ENCODE measurements at regions not wholly inside any gene's neighbourhood (a gene's known extent, or its start where the extent isn't known, plus 50 kb on each side); places are given as distances from the start of the nearest gene placed in this dataset.

DNA sequence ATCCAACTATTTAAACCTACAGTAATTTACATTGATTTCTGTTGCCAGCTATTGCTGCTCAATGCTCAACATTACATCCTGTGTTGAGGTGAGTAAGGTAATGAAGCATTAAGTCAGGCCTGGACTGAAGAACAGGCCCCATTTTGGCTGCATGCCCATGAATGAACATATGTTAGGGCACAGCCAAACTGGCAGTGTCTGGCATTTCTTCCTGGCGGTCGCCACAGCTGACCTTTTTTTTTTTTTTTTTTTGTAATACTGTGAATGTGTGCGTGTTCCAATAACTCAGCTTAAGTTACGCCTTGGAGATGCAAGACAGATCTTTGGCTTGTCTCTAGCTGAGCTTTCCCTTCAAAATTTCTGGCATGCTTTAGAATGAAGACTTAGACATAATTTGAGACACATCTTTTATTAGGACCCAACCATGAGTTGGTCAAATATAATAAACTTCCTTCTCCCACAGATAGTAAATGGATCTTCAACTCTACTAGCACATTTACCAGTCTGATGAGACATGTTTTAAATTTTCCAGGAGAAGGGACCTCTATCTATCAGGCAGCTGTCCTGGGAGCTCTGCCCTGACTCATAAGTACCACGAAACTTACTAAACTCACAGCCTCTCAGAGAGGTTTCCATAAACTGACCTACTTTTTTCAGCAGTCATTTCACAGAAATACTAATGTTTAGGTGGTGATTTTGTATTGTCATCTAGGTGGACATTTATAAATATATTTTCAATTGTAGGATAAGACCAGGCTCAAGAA lies 341.1 kb upstream of the RUNX1 start:
- TF ChIP-seq, protein P1, sequence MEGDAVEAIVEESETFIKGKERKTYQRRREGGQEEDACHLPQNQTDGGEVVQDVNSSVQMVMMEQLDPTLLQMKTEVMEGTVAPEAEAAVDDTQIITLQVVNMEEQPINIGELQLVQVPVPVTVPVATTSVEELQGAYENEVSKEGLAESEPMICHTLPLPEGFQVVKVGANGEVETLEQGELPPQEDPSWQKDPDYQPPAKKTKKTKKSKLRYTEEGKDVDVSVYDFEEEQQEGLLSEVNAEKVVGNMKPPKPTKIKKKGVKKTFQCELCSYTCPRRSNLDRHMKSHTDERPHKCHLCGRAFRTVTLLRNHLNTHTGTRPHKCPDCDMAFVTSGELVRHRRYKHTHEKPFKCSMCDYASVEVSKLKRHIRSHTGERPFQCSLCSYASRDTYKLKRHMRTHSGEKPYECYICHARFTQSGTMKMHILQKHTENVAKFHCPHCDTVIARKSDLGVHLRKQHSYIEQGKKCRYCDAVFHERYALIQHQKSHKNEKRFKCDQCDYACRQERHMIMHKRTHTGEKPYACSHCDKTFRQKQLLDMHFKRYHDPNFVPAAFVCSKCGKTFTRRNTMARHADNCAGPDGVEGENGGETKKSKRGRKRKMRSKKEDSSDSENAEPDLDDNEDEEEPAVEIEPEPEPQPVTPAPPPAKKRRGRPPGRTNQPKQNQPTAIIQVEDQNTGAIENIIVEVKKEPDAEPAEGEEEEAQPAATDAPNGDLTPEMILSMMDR (IDR thresholded peaks at IDR 0.05): no peak
- TF ChIP-seq POLR2A (IDR thresholded peaks at IDR 0.05): no peak

All from thyroid gland (tissue), 4 donors.